ENCODE measurements at regions not wholly inside any gene's neighbourhood (a gene's known extent, or its start where the extent isn't known, plus 50 kb on each side); places are given as distances from the start of the nearest gene placed in this dataset.

DNA sequence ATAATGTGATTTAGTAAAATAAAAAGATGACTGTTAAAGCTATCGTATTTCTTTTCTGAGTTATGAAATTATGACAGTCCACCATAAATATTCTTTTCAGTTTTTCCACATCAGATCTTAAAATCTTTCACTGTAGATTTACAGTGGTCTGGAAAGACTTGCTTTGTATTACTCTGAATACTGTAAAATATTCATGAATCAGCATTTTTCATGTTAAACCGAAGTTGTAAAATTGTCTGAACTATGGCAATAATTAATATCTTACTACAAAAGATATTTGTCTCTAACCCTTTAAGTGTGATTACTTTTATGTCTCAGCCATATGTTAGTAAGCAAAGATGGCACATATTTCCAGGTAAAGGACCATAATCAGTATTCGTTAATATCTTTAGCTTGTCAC lies 1397.2 kb upstream of the PCDH9 start:
- Histone ChIP-seq H3K36me3 (ENCODE audit: control insufficient read depth, insufficient read depth, low read length) (no peaks in the 10 kb centered on the region), H3K27me3 (ENCODE audit: control insufficient read depth, insufficient read depth, low read length) (no peaks in the 10 kb centered on the region), H3K4me3 (ENCODE audit: low read depth, low read length) (no peak overlapping the region)
- TF ChIP-seq, protein P1, sequence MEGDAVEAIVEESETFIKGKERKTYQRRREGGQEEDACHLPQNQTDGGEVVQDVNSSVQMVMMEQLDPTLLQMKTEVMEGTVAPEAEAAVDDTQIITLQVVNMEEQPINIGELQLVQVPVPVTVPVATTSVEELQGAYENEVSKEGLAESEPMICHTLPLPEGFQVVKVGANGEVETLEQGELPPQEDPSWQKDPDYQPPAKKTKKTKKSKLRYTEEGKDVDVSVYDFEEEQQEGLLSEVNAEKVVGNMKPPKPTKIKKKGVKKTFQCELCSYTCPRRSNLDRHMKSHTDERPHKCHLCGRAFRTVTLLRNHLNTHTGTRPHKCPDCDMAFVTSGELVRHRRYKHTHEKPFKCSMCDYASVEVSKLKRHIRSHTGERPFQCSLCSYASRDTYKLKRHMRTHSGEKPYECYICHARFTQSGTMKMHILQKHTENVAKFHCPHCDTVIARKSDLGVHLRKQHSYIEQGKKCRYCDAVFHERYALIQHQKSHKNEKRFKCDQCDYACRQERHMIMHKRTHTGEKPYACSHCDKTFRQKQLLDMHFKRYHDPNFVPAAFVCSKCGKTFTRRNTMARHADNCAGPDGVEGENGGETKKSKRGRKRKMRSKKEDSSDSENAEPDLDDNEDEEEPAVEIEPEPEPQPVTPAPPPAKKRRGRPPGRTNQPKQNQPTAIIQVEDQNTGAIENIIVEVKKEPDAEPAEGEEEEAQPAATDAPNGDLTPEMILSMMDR (IDR thresholded peaks at IDR 0.05; ENCODE audit: insufficient read depth, low read length, severe bottlenecking) = no peak
- DNase-seq (ENCODE audit: low read depth) = no peak
- no peak for FAIRE-seq

DNA sequence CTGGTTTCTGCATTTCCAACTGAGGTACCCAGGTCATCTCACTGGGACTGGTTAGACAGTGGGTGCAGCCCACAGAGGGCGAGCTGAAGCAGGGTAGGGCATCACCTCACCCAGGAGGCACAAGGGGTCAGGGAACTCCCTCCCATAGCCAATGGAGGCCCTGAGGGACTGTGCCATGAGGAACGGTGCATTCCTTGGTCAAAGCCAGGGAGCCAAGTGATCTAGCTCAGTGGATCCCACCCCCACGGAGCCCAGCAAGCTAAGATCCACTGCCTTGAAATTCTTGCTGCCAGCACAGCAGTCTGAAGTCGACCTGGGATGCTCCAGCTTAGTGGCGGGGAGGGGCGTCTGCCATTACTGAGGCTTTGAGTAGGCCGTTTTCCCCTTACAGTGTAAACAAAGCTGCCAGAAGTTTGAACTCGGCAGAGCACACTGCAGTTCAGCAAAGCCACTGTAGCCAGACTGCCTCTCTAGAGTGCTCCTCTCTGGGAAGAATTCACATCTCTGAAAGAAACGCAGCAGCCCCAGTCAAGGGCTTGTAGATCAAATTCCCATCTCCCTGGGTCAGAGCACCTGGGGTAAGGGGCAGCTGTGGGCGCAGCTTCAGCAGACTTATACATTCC lies 1386.6 kb upstream of the PCDH9 start:
- no peak overlapping the region for H3K4me3 ChIP-seq (ENCODE audit: low read depth, low read length)
- TF ChIP-seq, protein P1 (IDR thresholded peaks at IDR 0.05; ENCODE audit: insufficient read depth, low read length, severe bottlenecking) = no peak
- no peak for DNase-seq (ENCODE audit: low read depth)
- no peaks in the 10 kb centered on the region for H3K27me3 ChIP-seq (ENCODE audit: control insufficient read depth, insufficient read depth, low read length)
- no peak for FAIRE-seq
- no peaks in the 10 kb centered on the region for H3K36me3 ChIP-seq (ENCODE audit: control insufficient read depth, insufficient read depth, low read length)

DNA sequence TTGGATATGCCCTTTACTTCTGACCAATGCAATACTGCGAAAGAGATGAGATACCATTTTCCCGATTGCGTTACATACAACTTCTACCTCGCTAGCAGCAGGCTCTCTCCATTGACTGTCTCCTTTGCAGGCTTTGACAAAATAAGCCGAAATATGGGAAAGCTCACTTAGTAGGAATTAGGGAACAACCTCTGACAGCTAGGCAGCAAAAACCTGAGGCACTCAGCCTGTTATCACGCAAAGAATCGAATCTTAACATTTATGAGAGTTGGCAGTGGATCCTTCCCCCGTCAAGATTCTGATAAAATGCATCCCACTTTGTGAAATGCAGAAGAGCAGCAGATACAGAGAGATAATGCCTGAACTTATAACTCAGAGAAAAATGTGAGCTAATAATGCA lies 1379.5 kb upstream of the PCDH9 start:
- Histone ChIP-seq H3K27me3 (ENCODE audit: control insufficient read depth, insufficient read depth, low read length) (no peaks in the 10 kb centered on the region), H3K36me3 (ENCODE audit: control insufficient read depth, insufficient read depth, low read length) (no peaks in the 10 kb centered on the region), H3K4me3 (ENCODE audit: low read depth, low read length) (no peak overlapping the region)
- DNase-seq (ENCODE audit: low read depth) (no peak), FAIRE-seq (no peak)
- TF ChIP-seq, protein P1 (IDR thresholded peaks at IDR 0.05; ENCODE audit: insufficient read depth, low read length, severe bottlenecking) = no peak

DNA sequence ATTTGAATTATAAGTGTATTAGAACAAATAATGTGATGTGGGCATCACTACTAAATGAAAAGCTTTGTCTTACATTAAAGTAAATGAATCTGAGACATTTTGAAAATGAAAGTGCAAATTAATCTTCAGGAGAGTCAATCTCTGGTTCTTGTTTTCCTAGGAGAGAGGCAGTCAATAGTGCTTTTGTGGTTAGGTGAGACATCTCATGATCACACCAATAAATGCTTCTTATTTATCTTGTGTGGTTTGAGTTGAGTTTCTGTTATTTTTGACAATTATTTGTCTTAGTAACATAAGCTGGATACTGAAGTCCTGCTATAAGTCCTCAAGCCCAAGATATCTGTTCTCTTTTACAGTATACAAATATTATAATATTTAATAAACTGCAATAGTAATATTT lies 1378.0 kb upstream of the PCDH9 start:
- Histone ChIP-seq H3K36me3 (ENCODE audit: control insufficient read depth, insufficient read depth, low read length) (no peaks in the 10 kb centered on the region), H3K4me3 (ENCODE audit: low read depth, low read length) (no peak overlapping the region), H3K27me3 (ENCODE audit: control insufficient read depth, insufficient read depth, low read length) (no peaks in the 10 kb centered on the region)
- DNase-seq (ENCODE audit: low read depth) (no peak), FAIRE-seq (no peak)
- TF ChIP-seq, protein P1 (IDR thresholded peaks at IDR 0.05; ENCODE audit: insufficient read depth, low read length, severe bottlenecking) = no peak

DNA sequence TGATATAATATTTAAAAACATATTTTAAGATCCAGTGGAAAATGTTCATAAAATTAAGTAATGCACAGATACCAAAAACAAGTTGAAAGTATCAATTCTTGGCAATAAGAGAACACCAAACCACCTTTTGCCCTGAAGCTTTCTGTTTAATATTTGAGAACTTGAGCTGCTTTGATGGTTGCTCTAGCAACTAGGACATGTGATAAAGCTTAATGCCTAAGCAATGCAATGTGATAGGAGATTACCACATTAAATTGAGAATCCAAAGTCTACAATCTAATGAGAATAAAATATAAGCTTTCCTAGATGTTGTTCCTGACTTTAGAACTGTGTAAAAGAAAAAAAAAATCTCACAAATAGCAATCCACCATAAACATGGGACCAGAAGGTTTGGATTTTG lies 1367.5 kb upstream of the PCDH9 start:
- H3K36me3 ChIP-seq (ENCODE audit: control insufficient read depth, insufficient read depth, low read length) = no peaks in the 10 kb centered on the region
- H3K4me3 ChIP-seq (ENCODE audit: low read depth, low read length) = no peak overlapping the region
- no peak for FAIRE-seq
- H3K27me3 ChIP-seq (ENCODE audit: control insufficient read depth, insufficient read depth, low read length) = no peaks in the 10 kb centered on the region
- DNase-seq (ENCODE audit: low read depth) = no peak
- TF ChIP-seq, protein P1 (IDR thresholded peaks at IDR 0.05; ENCODE audit: insufficient read depth, low read length, severe bottlenecking) = no peak

GRCh38 chr13:68588623-68589022 lies 1358.5 kb upstream of the PCDH9 start:
- Histone ChIP-seq H3K36me3 (ENCODE audit: control insufficient read depth, insufficient read depth, low read length) (no peaks in the 10 kb centered on the region), H3K27me3 (ENCODE audit: control insufficient read depth, insufficient read depth, low read length) (no peaks in the 10 kb centered on the region), H3K4me3 (ENCODE audit: low read depth, low read length) (no peak overlapping the region)
- DNase-seq (ENCODE audit: low read depth) (no peak), FAIRE-seq (no peak)
- TF ChIP-seq, protein P1 (IDR thresholded peaks at IDR 0.05; ENCODE audit: insufficient read depth, low read length, severe bottlenecking) = no peak
